GM06990 (cell line): ENCODE measurements at regions not wholly inside any gene's neighbourhood (a gene's known extent, or its start where the extent isn't known, plus 50 kb on each side); places are given as distances from the start of the nearest gene placed in this dataset.

Experiments used
- DNase-seq: peaks from one replicate; pipeline ENCODE4 v3.0.0-alpha.2; 2011; ENCODE audit not compliant: insufficient read length; ENCODE audit errors: extremely low read depth
- H3K27me3 ChIP-seq: replicated peaks from 2 replicates; pipeline ENCODE4 v1.6.0; 2011; ENCODE audit warnings: low read length; ENCODE audit not compliant: control insufficient read depth, insufficient read depth
- H3K36me3 ChIP-seq: 2 replicates; pipeline ENCODE4 v1.5.1; 2011; ENCODE audit warnings: low read length; ENCODE audit not compliant: control insufficient read depth, insufficient read depth
- H3K4me3 ChIP-seq: replicated peaks from 2 replicates; pipeline ENCODE4 v1.5.1; 2011; ENCODE audit warnings: low read depth, mild to moderate bottlenecking, control low read depth, low read length
- TF ChIP-seq, protein P1 (sequence below): IDR thresholded peaks from 2 replicates; pipeline ENCODE4 v1.5.1; 2011; ENCODE audit warnings: low read length, control low read depth, mild to moderate bottlenecking, inconsistent platforms; ENCODE audit not compliant: insufficient read depth, poor library complexity, severe bottlenecking

DNA sequence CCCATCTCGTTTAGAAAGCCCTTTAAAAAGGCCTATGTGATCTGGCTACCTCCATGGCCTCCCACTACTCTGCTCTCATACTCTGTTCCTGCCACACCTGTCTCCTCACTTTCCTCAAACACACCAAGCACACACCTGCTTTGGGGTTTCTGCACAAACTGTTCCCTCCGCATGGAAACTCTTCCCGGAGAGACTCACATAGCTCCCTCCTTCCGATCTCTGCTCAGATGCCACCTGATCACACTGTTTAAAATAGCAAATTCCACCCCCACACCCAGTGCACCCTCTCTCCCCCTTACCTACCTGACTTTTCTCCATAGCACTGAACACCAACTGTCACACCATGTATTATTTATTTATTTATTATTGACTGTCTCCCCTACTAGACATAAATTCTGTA, 84.0 kb upstream of the NR4A3 start:
- no peaks in the 10 kb centered on the region for H3K36me3 ChIP-seq
- H3K27me3 ChIP-seq, result no peaks in the 10 kb centered on the region
- H3K4me3 ChIP-seq, result no peak overlapping the region
- no peak for DNase-seq
- TF ChIP-seq, protein P1, sequence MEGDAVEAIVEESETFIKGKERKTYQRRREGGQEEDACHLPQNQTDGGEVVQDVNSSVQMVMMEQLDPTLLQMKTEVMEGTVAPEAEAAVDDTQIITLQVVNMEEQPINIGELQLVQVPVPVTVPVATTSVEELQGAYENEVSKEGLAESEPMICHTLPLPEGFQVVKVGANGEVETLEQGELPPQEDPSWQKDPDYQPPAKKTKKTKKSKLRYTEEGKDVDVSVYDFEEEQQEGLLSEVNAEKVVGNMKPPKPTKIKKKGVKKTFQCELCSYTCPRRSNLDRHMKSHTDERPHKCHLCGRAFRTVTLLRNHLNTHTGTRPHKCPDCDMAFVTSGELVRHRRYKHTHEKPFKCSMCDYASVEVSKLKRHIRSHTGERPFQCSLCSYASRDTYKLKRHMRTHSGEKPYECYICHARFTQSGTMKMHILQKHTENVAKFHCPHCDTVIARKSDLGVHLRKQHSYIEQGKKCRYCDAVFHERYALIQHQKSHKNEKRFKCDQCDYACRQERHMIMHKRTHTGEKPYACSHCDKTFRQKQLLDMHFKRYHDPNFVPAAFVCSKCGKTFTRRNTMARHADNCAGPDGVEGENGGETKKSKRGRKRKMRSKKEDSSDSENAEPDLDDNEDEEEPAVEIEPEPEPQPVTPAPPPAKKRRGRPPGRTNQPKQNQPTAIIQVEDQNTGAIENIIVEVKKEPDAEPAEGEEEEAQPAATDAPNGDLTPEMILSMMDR, result no peak

DNA sequence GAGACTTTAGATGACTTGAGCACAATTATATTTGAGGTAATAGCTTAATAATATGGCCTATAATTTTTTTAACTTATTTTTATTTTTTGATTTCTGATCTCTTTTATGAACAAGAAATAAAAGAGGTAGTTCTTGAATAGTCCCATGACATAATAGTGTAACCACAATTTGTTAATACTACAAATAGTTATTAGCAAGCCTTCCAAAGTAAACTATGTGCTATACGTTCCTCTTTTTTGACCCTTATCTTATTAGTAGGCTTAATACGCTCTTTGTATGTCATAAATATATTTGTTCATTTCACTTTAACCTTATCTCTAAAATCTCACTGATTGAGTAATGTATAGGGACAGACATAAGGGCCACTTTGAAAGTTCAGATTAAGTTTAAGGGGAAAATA, 78.7 kb upstream of the NR4A3 start:
- TF ChIP-seq, protein P1, result no peak
- no peak for DNase-seq
- Histone ChIP-seq H3K36me3 (no peaks in the 10 kb centered on the region), H3K27me3 (no peaks in the 10 kb centered on the region), H3K4me3 (no peak overlapping the region)

DNA sequence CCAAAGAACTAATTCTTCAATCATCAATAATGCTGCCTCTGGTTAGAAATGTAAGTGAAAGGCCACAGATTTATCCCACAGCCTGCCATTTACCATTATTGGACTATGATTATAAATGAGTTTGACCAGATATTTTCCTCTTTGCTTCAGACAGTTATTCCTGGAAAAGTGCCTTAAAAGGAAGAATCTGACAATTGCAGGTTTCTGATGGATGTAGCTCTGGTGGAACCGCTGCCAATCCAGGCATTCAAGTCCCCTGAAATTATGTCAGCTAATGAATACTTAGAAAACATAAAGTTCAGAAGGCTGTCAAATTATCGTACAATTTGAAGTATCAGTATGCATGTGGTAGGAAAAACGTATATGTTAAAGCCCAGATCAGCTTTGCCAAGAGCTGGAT, 78.2 kb upstream of the NR4A3 start:
- H3K4me3 ChIP-seq, result no peak overlapping the region
- DNase-seq, result no peak
- TF ChIP-seq, protein P1, result no peak
- H3K27me3 ChIP-seq, result no peaks in the 10 kb centered on the region
- H3K36me3 ChIP-seq, result no peaks in the 10 kb centered on the region

DNA sequence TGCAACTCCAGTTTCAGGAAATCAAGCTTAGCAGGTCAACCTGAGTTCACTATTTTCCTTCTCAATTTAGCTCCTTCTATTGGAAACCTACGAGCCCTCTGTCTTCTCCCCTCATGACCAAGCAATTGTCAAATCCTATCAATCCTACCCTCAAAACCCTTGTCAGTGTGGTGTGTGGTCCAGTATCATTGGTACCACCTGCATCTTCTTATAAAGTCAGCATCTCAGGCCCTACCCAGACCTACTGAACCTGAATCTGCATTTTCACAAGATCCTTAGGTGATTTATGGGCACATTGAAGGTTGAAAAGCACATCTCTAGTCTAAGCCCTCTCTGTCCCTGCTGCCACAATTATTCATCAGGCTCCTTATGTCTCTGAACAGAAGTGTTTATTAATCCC, 77.6 kb upstream of the NR4A3 start:
- TF ChIP-seq, protein P1, result no peak
- Histone ChIP-seq H3K36me3 (no peaks in the 10 kb centered on the region), H3K4me3 (no peak overlapping the region), H3K27me3 (no peaks in the 10 kb centered on the region)
- DNase-seq, result no peak

DNA sequence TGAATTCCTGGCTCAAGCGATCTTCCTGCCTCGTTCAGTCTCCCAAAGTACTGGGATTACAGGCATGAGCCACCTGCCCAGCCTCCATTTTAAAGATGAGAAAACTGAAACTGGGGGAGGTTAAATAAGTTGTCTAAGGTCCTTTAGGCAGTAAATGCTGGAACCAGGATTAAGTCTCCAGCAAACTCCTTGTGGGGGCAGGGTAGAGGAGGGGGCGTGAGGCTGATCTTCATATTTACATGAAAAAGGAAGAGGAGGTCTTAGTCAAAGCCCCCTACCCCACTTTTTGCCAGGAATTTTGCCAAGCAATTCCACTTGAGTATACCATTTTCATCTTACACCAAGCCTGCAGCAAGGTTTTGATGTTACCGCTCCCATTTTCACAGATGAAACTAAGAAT, 76.6 kb upstream of the NR4A3 start:
- Histone ChIP-seq H3K27me3 (no peaks in the 10 kb centered on the region), H3K4me3 (no peak overlapping the region), H3K36me3 (no peaks in the 10 kb centered on the region)
- no peak for DNase-seq
- TF ChIP-seq, protein P1, result no peak

DNA sequence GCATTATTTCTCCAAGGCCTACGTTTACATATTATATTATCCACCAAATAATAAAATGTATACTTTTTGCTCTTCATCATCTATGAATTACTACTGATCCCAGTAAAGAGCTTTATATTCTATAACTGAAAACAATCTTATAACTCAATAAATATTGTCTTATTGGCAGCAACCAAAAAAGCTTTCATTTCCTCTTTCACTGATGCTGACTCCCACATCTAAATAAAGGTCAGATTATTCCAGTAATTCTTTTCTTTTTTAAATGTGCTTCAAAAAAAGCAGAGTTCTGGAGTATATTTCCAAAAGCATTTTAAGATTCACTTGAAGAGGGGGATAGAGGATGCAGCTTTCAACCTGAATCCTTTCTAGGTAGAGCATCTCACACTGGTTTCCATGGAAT, 75.3 kb upstream of the NR4A3 start:
- Histone ChIP-seq H3K36me3 (no peaks in the 10 kb centered on the region), H3K27me3 (no peaks in the 10 kb centered on the region), H3K4me3 (no peak overlapping the region)
- no peak for DNase-seq
- TF ChIP-seq, protein P1, result no peak
